Right ventricle myocardium inferior (tissue), 1 donor: ENCODE measurements at regions not wholly inside any gene's neighbourhood (a gene's known extent, or its start where the extent isn't known, plus 50 kb on each side); places are given as distances from the start of the nearest gene placed in this dataset.
"Not testable (repeated sequence)": the region's sequence is repeated elsewhere in the genome, so short reads cannot be mapped to it uniquely, and the experiment has no call there.

Experiments
- ATAC-seq: fragments of 200-7000 bp; cut with Tn5 transposase; one replicate; pipeline ENCODE4 v1.9.1; 2020; ENCODE audit warnings: mild to moderate bottlenecking, moderate library complexity
- DNase-seq: peaks from one replicate; pipeline ENCODE4 v3.0.0; 2021; ENCODE audit errors: missing footprints
- intact Hi-C: fragments of 100-400 bp; cut with DNase I; formaldehyde crosslinking; loops from one replicate; pipeline ENCODE4 v1.11.0; 2022
- donor health status: DM: no; HTN: yes; CAD: no; lungs with severe emphysema.

DNA sequence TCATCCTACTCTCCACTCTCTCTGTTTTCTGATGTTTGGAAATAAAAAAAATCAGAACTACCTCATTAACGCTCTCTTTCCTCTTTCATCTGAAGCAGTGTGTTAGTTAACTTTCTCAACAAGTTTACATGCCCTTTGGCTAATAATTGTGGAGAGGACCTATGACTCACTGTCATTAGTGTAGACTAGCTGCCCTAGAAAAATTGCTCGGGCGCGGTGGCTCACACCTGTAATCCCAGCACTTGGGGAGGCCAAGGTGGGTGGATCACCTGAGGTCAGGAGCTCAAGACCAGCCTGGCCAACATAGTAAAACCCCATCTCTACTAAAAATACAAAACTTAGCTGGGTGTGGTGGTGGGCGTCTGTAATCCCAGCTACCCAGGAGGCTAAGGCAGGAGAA lies 94.5 kb upstream of the DPP6 start:
- intact Hi-C loops, DNase-seq, ATAC-seq: not testable (repeated sequence)

DNA sequence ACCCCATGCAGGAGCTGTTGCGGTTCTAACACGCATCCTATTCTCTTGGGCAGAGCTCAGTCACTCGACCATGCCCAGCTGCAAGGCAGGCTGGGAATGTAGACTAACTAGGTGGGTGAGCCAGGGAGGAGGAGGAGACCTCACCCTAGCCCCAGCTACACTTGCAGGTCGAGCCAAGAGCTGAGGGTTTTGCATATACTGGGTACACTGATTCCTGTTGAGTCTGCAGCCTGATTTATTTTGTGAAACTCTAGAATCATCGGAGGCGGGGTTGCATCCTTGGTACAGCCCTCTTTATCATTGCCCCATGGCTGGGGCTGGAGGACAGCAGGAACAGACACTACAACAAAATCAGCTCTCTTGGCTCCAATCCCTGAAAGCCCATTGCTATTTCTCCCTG lies 93.8 kb upstream of the DPP6 start:
- ATAC-seq, DNase-seq, intact Hi-C loops: not testable (repeated sequence)

DNA sequence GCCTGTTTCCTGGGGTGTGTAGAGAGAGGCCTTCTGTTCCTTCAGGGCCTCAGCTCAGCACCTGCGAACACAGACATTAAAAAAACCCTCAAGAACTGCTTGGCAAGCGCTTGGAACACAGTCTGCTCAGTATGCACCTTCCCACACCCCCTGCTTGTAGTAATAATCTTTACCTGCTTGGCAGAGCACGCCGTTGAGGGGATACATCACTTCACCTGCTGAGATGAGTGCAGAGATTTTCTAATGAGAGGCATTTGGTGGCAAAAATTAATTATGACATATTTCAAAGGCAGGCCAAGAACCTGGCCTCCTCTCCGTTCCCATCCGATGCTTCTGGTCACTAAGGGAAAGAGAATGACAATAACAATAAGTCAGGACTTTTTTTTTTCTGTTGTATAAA lies 93.4 kb upstream of the DPP6 start:
- intact Hi-C loops, ATAC-seq, DNase-seq: not testable (repeated sequence)

DNA sequence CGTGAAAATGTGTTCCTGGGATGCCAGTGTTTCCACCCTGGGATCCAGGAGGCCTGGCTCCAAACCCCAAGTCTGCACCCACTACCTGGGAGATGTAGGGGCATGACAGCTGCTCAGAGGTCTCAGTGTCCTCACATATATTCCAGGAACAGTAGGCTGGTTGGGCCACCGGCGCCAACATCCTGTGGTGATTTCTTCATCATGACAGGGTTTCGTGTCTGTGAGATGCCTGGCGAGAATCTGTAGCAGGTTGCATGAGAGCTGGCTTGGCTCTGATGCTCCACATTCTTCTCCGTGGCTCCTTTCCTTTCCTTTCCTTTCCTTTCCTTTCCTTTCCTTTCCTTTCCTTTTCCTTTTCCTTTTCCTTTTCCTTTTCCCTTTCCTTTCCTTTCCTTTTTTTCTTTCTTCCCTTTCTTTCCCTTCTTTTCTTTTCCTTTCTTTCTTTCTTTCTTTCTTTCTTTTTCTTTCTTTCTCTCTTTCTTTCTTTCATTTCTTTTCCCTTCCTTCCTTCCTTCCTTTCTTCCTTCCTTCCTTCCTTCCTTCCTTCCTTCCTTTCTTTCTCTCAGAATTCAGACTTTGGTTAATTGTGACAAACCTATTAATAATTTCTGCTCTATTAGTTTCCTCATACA lies 87.6 kb upstream of the DPP6 start:
- DNase-seq, intact Hi-C loops, ATAC-seq: not testable (repeated sequence)

DNA sequence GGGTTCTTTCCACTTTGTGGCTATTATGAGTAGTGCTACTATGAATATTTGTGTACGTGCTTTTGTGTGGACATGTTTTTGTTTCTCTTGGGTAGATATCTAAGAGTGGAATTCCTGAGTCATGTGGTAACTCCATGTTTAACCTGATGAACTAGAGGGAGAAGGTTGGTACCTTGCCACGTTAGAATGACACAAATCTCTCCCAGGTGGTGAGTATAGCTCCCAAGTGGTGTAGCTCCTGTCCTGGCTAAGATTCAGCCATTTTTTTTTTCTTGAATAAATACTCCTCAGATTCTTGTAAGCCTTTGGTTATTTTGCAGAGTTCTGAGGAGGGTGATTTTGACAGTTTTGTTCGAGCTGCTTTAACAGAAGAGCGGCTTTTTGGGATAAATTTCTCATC lies 83.2 kb upstream of the DPP6 start:
- ATAC-seq, intact Hi-C loops: not testable (repeated sequence)

DNA sequence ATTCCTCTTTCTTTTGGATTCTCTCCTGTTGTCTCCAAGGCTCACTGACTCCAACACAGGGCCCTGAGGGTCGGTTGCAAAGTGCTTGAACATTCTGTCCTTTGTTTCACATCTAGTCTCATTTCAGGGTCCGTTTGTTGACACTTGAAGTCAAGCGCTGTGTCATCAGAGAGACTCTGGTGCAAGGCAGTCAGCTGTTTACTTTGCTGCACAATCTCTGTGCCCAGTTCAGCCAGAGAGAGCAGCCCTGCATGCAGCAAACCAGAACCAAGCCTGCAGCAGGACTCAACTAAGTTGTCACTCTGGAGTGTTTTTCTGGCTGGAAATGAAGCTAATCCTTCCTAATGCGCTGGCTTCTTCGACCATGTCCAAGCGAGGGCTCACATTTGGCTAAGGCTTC lies 77.6 kb upstream of the DPP6 start:
- DNase-seq, ATAC-seq, intact Hi-C loops: not testable (repeated sequence)

More for the DNA sequence above, 83.2 kb upstream of the DPP6 start:
- not testable (repeated sequence) for DNase-seq

DNA sequence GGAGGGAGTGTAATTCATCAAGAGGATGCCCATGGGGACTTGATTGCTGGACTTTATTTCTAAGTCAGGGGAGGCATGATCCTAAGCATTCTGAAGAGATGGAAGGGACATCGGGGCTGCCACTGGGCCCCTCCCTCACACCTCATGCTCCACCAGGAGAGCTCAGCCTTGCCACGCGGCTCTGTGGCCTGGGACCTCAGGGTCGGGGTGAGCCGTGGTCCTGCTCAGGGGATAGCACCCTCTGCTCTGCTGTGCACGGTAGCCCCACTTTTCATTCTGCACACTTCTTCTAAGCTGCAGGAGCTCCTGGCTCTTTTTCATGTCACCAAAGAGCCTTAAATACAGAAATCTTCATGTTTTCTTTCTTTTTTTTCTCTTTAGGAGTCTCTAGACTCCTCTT lies 75.5 kb upstream of the DPP6 start:
- DNase-seq, intact Hi-C loops, ATAC-seq: not testable (repeated sequence)

DNA sequence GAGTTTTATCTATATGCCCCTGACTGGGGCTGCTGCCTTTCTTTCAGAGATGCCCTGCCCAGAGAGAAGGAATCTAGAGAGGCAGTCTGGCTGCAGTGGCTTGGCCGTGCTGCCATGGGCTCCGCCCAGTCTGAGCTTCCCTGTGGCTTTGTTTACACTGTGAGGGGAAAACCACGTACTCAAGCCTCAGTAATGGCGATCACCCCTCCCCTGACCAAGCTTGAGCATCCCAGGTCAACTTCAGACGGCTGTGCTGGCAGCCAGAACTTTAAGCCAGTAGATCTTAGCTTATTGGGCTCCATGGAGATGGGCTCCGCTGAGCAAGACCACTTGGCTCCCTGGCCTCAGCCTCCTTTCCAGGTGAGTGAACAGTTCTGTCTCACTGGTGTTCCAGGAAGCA lies 69.0 kb upstream of the DPP6 start:
- DNase-seq, ATAC-seq, intact Hi-C loops: not testable (repeated sequence)

DNA sequence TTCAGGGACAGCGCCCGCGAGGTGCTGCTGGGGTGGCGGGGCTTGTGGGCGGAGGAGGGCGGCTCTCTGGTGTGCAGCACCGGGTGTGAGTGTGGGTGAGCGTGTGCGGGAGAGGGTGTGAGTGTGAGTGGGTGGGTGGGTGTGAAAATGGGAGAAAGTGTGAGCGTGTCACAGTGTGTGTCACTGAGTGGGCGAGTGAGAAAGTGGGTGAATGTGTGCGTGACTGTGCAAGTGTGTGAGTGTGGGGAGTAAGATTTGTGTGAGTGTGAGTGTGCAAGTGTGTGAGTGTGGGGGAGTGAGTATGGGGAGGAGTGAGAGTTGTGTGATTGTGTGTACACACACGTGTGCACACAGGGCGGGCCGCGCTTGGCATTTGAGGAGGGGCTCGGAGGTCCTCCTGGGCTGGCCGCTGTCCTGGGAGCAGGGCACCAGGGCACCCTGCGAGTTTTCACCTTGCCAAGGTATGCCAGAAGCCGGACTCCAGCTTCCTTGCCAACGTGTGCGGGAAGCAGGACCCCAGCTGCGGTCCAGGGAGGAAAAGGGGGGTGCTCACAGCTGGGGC lies 63.1 kb upstream of the DPP6 start:
- DNase-seq, ATAC-seq, intact Hi-C loops: not testable (repeated sequence)

DNA sequence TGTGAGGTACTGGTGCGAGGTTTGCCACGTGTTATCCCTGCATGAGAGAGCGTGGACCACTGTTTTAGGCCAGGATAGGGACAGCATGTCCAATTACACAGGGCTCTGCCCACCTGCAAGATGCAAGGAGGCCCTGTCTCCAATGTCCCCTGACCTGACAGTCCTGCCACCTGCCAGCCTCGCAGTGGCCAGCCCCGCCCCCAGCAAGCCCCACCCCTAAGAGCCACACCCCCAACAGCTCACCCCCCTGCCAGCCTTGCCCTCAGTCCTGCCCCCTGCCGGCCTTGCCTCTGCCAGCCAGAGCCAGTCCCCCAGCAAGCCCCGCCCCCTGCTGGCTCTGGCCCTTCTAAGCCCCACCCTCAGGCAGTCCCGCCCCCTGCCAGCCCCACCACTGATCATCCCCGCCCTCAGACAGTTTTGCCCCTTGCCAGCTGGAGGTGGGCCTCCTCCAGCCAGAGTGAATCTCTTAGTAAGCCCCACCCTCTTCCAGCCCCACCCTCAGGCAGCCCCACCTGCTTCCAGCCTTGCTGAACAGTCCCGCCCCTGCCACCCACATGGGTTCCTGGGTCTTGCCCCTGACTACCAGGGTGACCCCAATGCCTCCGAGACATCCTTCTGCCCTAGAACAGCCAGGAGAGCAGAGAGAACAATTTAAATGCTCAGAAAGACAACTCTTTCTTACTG lies 62.3 kb upstream of the DPP6 start:
- intact Hi-C loops, DNase-seq, ATAC-seq: not testable (repeated sequence)

DNA sequence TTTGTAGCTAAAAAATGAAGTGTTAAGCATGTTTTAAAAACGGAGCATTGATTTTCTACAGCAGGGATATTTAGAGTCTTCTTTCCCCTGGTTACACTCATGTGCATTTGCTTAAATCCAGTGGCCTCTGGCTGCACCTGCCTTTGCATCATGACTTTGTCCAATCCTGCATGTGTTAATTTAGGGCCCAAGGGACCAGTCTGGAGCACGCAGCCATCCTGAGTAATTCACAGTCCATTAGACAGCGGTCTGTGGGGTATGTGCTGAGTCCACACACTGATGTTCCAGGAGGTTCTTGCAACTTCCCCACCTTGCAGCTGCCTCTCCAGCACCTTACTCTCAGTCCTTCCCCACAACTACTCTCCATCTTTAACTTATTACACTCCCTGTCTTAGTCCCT lies 60.7 kb upstream of the DPP6 start:
- DNase-seq, ATAC-seq, intact Hi-C loops: not testable (repeated sequence)

DNA sequence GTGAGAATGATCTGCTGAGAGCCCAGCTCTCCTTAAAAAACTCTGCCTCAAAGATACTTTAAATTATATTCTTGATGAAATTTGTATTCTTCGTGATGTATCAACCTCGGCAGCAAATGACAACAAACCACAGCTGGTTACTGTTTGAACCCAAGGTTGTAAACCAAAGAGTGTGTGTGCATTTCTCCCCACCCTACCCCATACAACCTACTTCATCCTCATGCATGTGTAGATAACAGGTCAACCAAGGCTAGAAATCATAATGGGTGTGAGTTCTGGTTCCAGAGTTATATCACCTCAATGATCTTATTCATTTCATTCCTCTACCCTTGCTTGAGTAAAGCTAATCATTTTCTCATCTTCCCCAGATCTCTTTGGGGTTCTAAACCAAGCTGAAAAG lies 58.8 kb upstream of the DPP6 start:
- intact Hi-C loops, ATAC-seq, DNase-seq: not testable (repeated sequence)

DNA sequence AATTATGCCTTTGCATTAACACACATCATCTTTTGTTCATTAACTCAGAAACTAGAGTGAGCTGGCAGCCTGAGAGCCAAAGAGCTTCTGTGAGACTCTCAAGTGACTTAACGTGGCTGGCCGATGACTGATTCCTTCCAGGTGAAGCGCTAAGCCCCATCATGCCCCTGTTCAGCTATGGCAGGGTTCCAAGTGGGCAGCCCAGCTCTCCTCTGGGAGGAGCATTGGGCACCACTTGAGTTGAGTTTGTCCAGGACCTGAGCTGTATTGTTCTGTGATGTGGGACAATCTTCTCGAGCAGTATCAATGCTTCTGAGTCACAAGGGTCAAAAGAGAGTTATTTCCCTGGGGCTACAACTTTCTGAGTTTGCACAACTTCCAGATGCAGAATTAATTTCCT lies 53.3 kb upstream of the DPP6 start:
- ATAC-seq, DNase-seq, intact Hi-C loops: not testable (repeated sequence)
